SK-N-SH (cell line): ENCODE measurements at regions not wholly inside any gene's neighbourhood (a gene's known extent, or its start where the extent isn't known, plus 50 kb on each side); places are given as distances from the start of the nearest gene placed in this dataset.

Experiments
- CTCF ChIA-PET: fragments of 300-600, 350-600 bp; formaldehyde crosslinking; extraction: SDS; loops from one replicate; lab custom pipeline; 2021; lab: Yijun Ruan, JAX
- POLR2A ChIA-PET: fragments of 350-600 bp; sonication (Branson Sonifier 250); formaldehyde crosslinking; extraction: SDS; loops from one replicate; lab custom pipeline; 2020; ENCODE audit warnings: antibody characterized with exemption, inconsistent platforms; lab: Yijun Ruan, JAX
- DNase-seq: peaks from one replicate; pipeline ENCODE4 v3.0.0; 2012
- H2AFZ ChIP-seq: fragments of 200-600 bp; sonication (generic); 2 replicates; pipeline ENCODE4 v1.8.1; 2016; ENCODE audit warnings: antibody characterized with exemption, mild to moderate bottlenecking, low read depth
- H3F3A ChIP-seq: fragments of 200-600 bp; sonication (generic); replicated peaks from 2 replicates; pipeline ENCODE3; 2016; ENCODE audit warnings: antibody characterized with exemption, mild to moderate bottlenecking; ENCODE audit not compliant: insufficient read depth
- H3K27ac ChIP-seq, 2 experiments: fragments of 200-500 bp in 1 of 2; fragments of 200-600 bp in 1 of 2; sonication (Bioruptor generic) in 1 of 2; sonication (generic), shearing (Covaris generic) in 1 of 2; 2 replicates each; pipeline versions ENCODE4 v1.5.1 to v1.6.1; 2014 to 2016; ENCODE audit warnings: low read depth in 2 of 2, inconsistent platforms in 1 of 2, low read length in 1 of 2, mild to moderate bottlenecking in 1 of 2, mixed read lengths in 1 of 2
- H3K27me3 ChIP-seq: fragments of 200-600 bp; sonication (generic), shearing (Covaris generic); 2 replicates; pipeline ENCODE4 v1.6.1; 2016; ENCODE audit warnings: mixed run types; ENCODE audit not compliant: insufficient read depth
- H3K36me3 ChIP-seq, 2 experiments: fragments of 200-500 bp in 1 of 2; fragments of 200-600 bp in 1 of 2; sonication (Bioruptor generic) in 1 of 2; sonication (generic) in 1 of 2; replicated peaks in 1 of 2; 2 replicates each; pipeline versions ENCODE3 to v1.5.1; 2014 to 2016; ENCODE audit warnings: low read length in 1 of 2, mild to moderate bottlenecking in 1 of 2; ENCODE audit not compliant: insufficient read depth in 2 of 2, control insufficient read depth in 1 of 2
- H3K4me1 ChIP-seq, 2 experiments: fragments of 200-500 bp in 1 of 2; fragments of 200-600 bp in 1 of 2; sonication (Bioruptor generic) in 1 of 2; sonication (generic), shearing (Covaris generic) in 1 of 2; 2 replicates each; pipeline versions ENCODE4 v1.5.1 to v1.6.1; 2014 to 2016; ENCODE audit warnings: low read depth in 1 of 2, low read length in 1 of 2, mixed run types in 1 of 2; ENCODE audit not compliant: insufficient read depth in 2 of 2, control insufficient read depth in 1 of 2
- H3K4me2 ChIP-seq: fragments of 200-600 bp; sonication (generic), shearing (Covaris generic); 2 replicates; pipeline ENCODE4 v1.6.1; 2017; ENCODE audit warnings: mixed run types
- H3K4me3 ChIP-seq, 2 experiments: fragments of 200-500 bp in 1 of 2; fragments of 200-600 bp in 1 of 2; sonication (Bioruptor generic) in 1 of 2; sonication (generic), shearing (Covaris generic) in 1 of 2; 2 replicates each; pipeline versions ENCODE4 v1.5.1 to v1.8.1; 2014 to 2016; ENCODE audit warnings: low read depth in 2 of 2, inconsistent platforms in 1 of 2, low read length in 1 of 2, mild to moderate bottlenecking in 1 of 2, mixed read lengths in 1 of 2, moderate library complexity in 1 of 2
- H3K79me2 ChIP-seq: fragments of 200-600 bp; sonication (generic); 2 replicates; pipeline ENCODE4 v1.8.1; 2017; ENCODE audit warnings: mild to moderate bottlenecking; ENCODE audit not compliant: insufficient read depth
- H3K9ac ChIP-seq: fragments of 200-600 bp; sonication (generic); 2 replicates; pipeline ENCODE4 v1.6.1; 2017; ENCODE audit warnings: mixed run types
- H3K9me2 ChIP-seq: fragments of 200-600 bp; sonication (generic); 2 replicates; pipeline ENCODE4 v1.6.1; 2017; ENCODE audit warnings: mixed run types
- H3K9me3 ChIP-seq: fragments of 200-600 bp; sonication (generic); 2 replicates; pipeline ENCODE4 v1.6.1; 2017; ENCODE audit warnings: mixed run types, mild to moderate bottlenecking, moderate library complexity
- H4K20me1 ChIP-seq: fragments of 200-600 bp; sonication (generic); 2 replicates; pipeline ENCODE4 v1.6.1; 2017; ENCODE audit warnings: mild to moderate bottlenecking, mixed run types; ENCODE audit not compliant: insufficient read depth
- CHD2 ChIP-seq: fragments of 150-350 bp; IDR thresholded peaks from 2 replicates; pipeline ENCODE4 v1.6.1; 2018; ENCODE audit warnings: low read length; ENCODE audit not compliant: partially characterized antibody
- EP300 ChIP-seq, 2 experiments: IDR thresholded peaks; 2 replicates each; pipeline versions ENCODE4 v1.4.0 to v1.6.1; 2012; ENCODE audit warnings: borderline replicate concordance in 1 of 2, low read depth in 1 of 2, low read length in 1 of 2
- FOXJ3 ChIP-seq: sonication (generic); formaldehyde crosslinking; IDR thresholded peaks from 2 replicates; pipeline ENCODE4 v1.5.1; 2020; ENCODE audit warnings: mild to moderate bottlenecking, missing genetic modification reagents
- GABPA ChIP-seq: IDR thresholded peaks from 2 replicates; pipeline ENCODE4 v1.4.0; 2012; ENCODE audit warnings: low read depth, mild to moderate bottlenecking
- JUND ChIP-seq: IDR thresholded peaks from 2 replicates; pipeline ENCODE4 v1.4.0; 2012
- MEF2A ChIP-seq: IDR thresholded peaks from 2 replicates; pipeline ENCODE4 v1.4.0; 2012; ENCODE audit warnings: low read depth, borderline replicate concordance
- MXI1 ChIP-seq: IDR thresholded peaks from 2 replicates; pipeline ENCODE4 v1.6.1; 2012; ENCODE audit warnings: mild to moderate bottlenecking, low read depth, low read length, improper control_type of control experiment
- NFIC ChIP-seq: IDR thresholded peaks from 2 replicates; pipeline ENCODE4 v1.4.0; 2012; ENCODE audit warnings: borderline replicate concordance
- POLR2AphosphoS5 ChIP-seq: IDR thresholded peaks from 2 replicates; pipeline ENCODE4 v1.6.1; 2012; ENCODE audit warnings: low read depth, low read length
- RCOR1 ChIP-seq: fragments of 150-350 bp; IDR thresholded peaks from 2 replicates; pipeline ENCODE4 v1.6.1; 2017; ENCODE audit warnings: antibody characterized with exemption, low read length
- YY1 ChIP-seq: IDR thresholded peaks from 2 replicates; pipeline ENCODE4 v1.4.0; 2012; ENCODE audit warnings: low read depth, mild to moderate bottlenecking
- WGBS: methylation state at CpG from one replicate; pipeline ENCODE4 v1.1.6; 2017; ENCODE audit warnings: low lambda C conversion rate; 5-methylcytosine and 5-hydroxymethylcytosine counted together
- TF ChIP-seq, protein P1 (sequence below): IDR thresholded peaks from 2 replicates; pipeline ENCODE4 v1.6.1; 2012; ENCODE audit warnings: mild to moderate bottlenecking, low read depth, low read length, moderate library complexity
- TF ChIP-seq, protein P2 (sequence below): fragments of 200-600 bp; sonication (generic); IDR thresholded peaks from 2 replicates; pipeline ENCODE4 v1.6.1; 2017; ENCODE audit warnings: antibody characterized with exemption, mild to moderate bottlenecking, moderate library complexity
- TF ChIP-seq, protein P3 (sequence below): IDR thresholded peaks from 2 replicates; pipeline ENCODE4; 2012
- TF ChIP-seq, protein P4 (sequence below): IDR thresholded peaks from 2 replicates; pipeline ENCODE4 v1.4.0; 2012; ENCODE audit warnings: low read depth

DNA sequence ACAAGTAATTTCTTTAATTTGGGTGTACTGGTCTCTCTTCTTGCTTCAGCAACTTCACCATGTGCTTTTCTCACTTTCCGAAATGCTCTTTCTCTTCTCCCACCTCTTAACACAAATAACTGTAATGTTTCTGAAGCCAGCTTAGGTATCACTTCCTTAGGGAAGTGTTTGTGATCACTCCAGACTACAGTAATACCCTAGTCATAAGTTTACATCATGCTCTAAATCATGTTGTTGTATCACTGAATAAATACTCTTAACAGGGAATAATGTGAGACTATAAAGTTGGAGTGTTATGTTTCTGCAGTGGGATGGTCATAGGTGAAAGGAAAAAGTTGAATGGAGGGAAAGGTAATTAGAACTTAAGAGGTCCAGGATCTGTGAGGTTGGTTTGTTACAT lies 712.3 kb downstream of the C4orf33 start:
- Histone ChIP-seq H3K9me2 (no peaks in the 10 kb centered on the region), H3K27me3 (no peaks in the 10 kb centered on the region), H4K20me1 (no peaks in the 10 kb centered on the region), H3F3A (no peaks in the 10 kb centered on the region)
- TF ChIP-seq MXI1 = no peak
- TF ChIP-seq POLR2AphosphoS5 = no peak
- TF ChIP-seq, all 33 proteins: peak for 0
- Histone ChIP-seq H3K4me1 (no peaks in the 10 kb centered on the region), H3K27ac (no peak overlapping the region), H2AFZ (no peak overlapping the region), H3K9me3 (no peaks in the 10 kb centered on the region), H3K4me3 (no peak overlapping the region), H3K4me2 (no peak overlapping the region), H3K36me3 (no peaks in the 10 kb centered on the region), H3K9ac (no peak overlapping the region), H3K79me2 (no peaks in the 10 kb centered on the region)
- CTCF ChIA-PET = no interaction called here
- 2% methylated on average over 1 of the region's 1 CpG for WGBS
- DNase-seq = no peak
- POLR2A ChIA-PET = no interaction called here

DNA sequence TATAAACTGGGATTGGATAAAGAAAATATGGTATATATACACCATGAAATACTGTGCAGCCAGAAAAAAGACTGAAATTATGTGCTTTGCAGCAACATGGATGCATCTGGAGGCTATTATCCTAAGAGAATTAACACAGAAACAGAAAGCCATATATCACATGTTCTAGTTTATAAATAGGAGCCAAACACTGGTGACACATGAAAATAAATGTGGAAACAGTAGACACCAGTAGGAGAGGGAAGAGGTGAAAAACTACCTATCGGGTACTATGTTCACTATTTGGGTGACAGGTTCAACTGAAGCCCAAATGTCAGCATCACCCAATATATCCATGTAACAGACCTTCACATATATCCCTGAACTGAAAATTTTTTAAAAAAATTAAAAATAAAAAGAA lies 725.1 kb downstream of the C4orf33 start:
- Histone ChIP-seq H4K20me1 (no peaks in the 10 kb centered on the region), H3K27ac (no peak overlapping the region), H3K4me1 (no peaks in the 10 kb centered on the region), H3K9me3 (no peaks in the 10 kb centered on the region), H3K4me3 (no peak overlapping the region), H3K36me3 (no peaks in the 10 kb centered on the region), H3K4me2 (no peak overlapping the region), H3K27me3 (no peaks in the 10 kb centered on the region), H3K9me2 (no peaks in the 10 kb centered on the region), H3F3A (no peaks in the 10 kb centered on the region), H3K79me2 (no peaks in the 10 kb centered on the region), H2AFZ (no peak overlapping the region), H3K9ac (no peak overlapping the region)
- ChIA-PET POLR2A (no interaction called here), CTCF (no interaction called here)
- TF ChIP-seq, protein P1, sequence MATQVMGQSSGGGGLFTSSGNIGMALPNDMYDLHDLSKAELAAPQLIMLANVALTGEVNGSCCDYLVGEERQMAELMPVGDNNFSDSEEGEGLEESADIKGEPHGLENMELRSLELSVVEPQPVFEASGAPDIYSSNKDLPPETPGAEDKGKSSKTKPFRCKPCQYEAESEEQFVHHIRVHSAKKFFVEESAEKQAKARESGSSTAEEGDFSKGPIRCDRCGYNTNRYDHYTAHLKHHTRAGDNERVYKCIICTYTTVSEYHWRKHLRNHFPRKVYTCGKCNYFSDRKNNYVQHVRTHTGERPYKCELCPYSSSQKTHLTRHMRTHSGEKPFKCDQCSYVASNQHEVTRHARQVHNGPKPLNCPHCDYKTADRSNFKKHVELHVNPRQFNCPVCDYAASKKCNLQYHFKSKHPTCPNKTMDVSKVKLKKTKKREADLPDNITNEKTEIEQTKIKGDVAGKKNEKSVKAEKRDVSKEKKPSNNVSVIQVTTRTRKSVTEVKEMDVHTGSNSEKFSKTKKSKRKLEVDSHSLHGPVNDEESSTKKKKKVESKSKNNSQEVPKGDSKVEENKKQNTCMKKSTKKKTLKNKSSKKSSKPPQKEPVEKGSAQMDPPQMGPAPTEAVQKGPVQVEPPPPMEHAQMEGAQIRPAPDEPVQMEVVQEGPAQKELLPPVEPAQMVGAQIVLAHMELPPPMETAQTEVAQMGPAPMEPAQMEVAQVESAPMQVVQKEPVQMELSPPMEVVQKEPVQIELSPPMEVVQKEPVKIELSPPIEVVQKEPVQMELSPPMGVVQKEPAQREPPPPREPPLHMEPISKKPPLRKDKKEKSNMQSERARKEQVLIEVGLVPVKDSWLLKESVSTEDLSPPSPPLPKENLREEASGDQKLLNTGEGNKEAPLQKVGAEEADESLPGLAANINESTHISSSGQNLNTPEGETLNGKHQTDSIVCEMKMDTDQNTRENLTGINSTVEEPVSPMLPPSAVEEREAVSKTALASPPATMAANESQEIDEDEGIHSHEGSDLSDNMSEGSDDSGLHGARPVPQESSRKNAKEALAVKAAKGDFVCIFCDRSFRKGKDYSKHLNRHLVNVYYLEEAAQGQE = no peak
- TF ChIP-seq JUND (no peak), EP300 (IDR thresholded peaks at IDR 0.05; ENCODE audit: borderline replicate concordance in 1 of 2, low read depth in 1 of 2, low read length in 1 of 2) (no peak), CHD2 (no peak), NFIC (no peak), MEF2A (no peak), YY1 (no peak), POLR2AphosphoS5 (no peak), RCOR1 (no peak), GABPA (no peak), FOXJ3 (no peak)
- TF ChIP-seq, protein P2, sequence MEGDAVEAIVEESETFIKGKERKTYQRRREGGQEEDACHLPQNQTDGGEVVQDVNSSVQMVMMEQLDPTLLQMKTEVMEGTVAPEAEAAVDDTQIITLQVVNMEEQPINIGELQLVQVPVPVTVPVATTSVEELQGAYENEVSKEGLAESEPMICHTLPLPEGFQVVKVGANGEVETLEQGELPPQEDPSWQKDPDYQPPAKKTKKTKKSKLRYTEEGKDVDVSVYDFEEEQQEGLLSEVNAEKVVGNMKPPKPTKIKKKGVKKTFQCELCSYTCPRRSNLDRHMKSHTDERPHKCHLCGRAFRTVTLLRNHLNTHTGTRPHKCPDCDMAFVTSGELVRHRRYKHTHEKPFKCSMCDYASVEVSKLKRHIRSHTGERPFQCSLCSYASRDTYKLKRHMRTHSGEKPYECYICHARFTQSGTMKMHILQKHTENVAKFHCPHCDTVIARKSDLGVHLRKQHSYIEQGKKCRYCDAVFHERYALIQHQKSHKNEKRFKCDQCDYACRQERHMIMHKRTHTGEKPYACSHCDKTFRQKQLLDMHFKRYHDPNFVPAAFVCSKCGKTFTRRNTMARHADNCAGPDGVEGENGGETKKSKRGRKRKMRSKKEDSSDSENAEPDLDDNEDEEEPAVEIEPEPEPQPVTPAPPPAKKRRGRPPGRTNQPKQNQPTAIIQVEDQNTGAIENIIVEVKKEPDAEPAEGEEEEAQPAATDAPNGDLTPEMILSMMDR = no peak
- TF ChIP-seq, protein P3, sequence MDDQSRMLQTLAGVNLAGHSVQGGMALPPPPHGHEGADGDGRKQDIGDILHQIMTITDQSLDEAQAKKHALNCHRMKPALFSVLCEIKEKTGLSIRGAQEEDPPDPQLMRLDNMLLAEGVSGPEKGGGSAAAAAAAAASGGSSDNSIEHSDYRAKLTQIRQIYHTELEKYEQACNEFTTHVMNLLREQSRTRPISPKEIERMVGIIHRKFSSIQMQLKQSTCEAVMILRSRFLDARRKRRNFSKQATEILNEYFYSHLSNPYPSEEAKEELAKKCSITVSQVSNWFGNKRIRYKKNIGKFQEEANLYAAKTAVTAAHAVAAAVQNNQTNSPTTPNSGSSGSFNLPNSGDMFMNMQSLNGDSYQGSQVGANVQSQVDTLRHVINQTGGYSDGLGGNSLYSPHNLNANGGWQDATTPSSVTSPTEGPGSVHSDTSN = no peak
- TF ChIP-seq, protein P4, sequence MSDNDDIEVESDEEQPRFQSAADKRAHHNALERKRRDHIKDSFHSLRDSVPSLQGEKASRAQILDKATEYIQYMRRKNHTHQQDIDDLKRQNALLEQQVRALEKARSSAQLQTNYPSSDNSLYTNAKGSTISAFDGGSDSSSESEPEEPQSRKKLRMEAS = no peak
- no peak for DNase-seq
- WGBS = 4% methylated on average over 1 of the region's 1 CpG
